Nephron progenitor cell (in vitro differentiated cells): ENCODE measurements at regions not wholly inside any gene's neighbourhood (a gene's known extent, or its start where the extent isn't known, plus 50 kb on each side); places are given as distances from the start of the nearest gene placed in this dataset.

Experiments used
- DNase-seq: peaks from one replicate; pipeline ENCODE4 v3.0.0; 2021
- H3K27ac Mint-ChIP-seq: 2 replicates; pipeline ENCODE4 v1.8.0; 2021; ENCODE audit warnings: mild to moderate bottlenecking, moderate library complexity, mixed read lengths
- H3K27me3 Mint-ChIP-seq: 2 replicates; pipeline ENCODE4 v1.8.0; 2021; ENCODE audit warnings: mild to moderate bottlenecking, low read depth, mixed read lengths; ENCODE audit not compliant: poor library complexity
- H3K36me3 Mint-ChIP-seq: 2 replicates; pipeline ENCODE4 v1.8.0; 2021; ENCODE audit warnings: low read depth, mixed read lengths
- H3K4me1 Mint-ChIP-seq: 2 replicates; pipeline ENCODE4 v1.8.0; 2021; ENCODE audit warnings: mixed read lengths
- H3K4me3 Mint-ChIP-seq: 2 replicates; pipeline ENCODE4 v1.8.0; 2021; ENCODE audit warnings: mild to moderate bottlenecking, moderate library complexity, mixed read lengths
- H3K9me3 Mint-ChIP-seq: 2 replicates; pipeline ENCODE4 v1.8.0; 2021; ENCODE audit warnings: mild to moderate bottlenecking, moderate library complexity, mixed read lengths
- CTCF ChIP-seq: fragments of 200-600 bp; sonication (generic); IDR thresholded peaks from 2 replicates; pipeline ENCODE4 v1.5.0; 2021; ENCODE audit warnings: antibody characterized with exemption

- Mint-ChIP-seq H3K36me3 (no peaks in the 10 kb centered on the region), H3K4me1 (no peaks in the 10 kb centered on the region), H3K27ac (no peak overlapping the region), H3K4me3 (no peak overlapping the region), H3K9me3 (no peaks in the 10 kb centered on the region), H3K27me3 (no peaks in the 10 kb centered on the region)
- no peak for TF ChIP-seq CTCF
- DNase-seq = no peak
Observed at GRCh38 chr5:23318960-23319359, 188.4 kb upstream of the PRDM9 start.

GRCh38 chr5:23318166-23318565, 189.2 kb upstream of the PRDM9 start:
- DNase-seq = no peak
- no peak overlapping the region for H3K27ac Mint-ChIP-seq
- H3K27me3 Mint-ChIP-seq = no peaks in the 10 kb centered on the region
- H3K4me1 Mint-ChIP-seq = no peaks in the 10 kb centered on the region
- H3K9me3 Mint-ChIP-seq = no peaks in the 10 kb centered on the region
- no peak for TF ChIP-seq CTCF
- H3K36me3 Mint-ChIP-seq = no peaks in the 10 kb centered on the region
- H3K4me3 Mint-ChIP-seq = no peak overlapping the region

GRCh38 chr5:23316060-23316591, 191.3 kb upstream of the PRDM9 start:
- DNase-seq = no peak
- H3K9me3 Mint-ChIP-seq = no peaks in the 10 kb centered on the region
- H3K4me3 Mint-ChIP-seq = no peak overlapping the region
- no peaks in the 10 kb centered on the region for H3K27me3 Mint-ChIP-seq
- no peaks in the 10 kb centered on the region for H3K36me3 Mint-ChIP-seq
- no peak overlapping the region for H3K27ac Mint-ChIP-seq
- no peak for TF ChIP-seq CTCF
- no peaks in the 10 kb centered on the region for H3K4me1 Mint-ChIP-seq

GRCh38 chr5:23314827-23315226, 192.6 kb upstream of the PRDM9 start:
- Mint-ChIP-seq H3K27ac (no peak overlapping the region), H3K4me1 (no peaks in the 10 kb centered on the region), H3K4me3 (no peak overlapping the region), H3K27me3 (no peaks in the 10 kb centered on the region), H3K9me3 (no peaks in the 10 kb centered on the region), H3K36me3 (no peaks in the 10 kb centered on the region)
- no peak for DNase-seq
- TF ChIP-seq CTCF = no peak

DNA sequence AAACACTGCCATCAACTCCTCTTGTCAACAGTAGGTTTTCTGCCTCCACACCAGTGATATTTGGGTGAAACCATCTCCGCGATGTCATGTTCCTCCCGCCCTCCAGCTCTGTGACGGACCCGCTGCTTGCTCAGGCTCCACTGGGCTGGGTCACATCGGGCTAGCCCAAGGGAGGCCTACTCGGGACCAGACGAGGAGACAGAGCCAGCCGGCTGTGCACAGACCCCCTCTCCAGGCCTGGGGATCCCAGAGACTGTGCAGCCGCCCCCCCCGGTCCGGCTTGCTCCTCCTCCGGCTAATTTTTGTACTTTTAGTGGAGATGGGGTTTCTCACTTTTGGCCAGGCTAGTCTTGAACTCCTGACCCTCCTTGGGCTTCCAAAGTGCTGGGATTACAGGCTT, 202.4 kb upstream of the PRDM9 start:
- Mint-ChIP-seq H3K27me3 (no peaks in the 10 kb centered on the region), H3K4me3 (no peak overlapping the region), H3K27ac (no peak overlapping the region), H3K9me3 (no peaks in the 10 kb centered on the region), H3K4me1 (no peaks in the 10 kb centered on the region), H3K36me3 (no peaks in the 10 kb centered on the region)
- no peak for TF ChIP-seq CTCF
- DNase-seq = no peak

DNA sequence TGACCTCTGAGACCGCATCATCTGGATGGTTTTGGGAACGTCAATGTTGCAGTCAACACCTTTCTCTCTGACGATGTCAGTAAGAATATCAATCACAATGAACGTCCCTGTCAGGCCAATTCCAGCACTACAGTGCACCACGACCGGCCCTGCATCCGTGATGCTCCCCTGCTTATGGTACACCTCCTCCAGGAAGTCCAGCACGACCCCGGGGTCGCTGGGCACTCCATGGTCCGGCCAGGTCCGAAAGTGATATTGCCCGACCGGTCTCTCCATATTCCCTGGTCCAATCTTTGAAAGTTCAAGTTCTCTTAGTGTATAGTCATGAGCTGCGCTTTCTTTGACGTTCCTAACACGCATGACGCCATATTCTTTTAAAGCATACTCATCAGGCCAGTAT, 203.6 kb upstream of the PRDM9 start:
- H3K9me3 Mint-ChIP-seq = no peaks in the 10 kb centered on the region
- no peaks in the 10 kb centered on the region for H3K27me3 Mint-ChIP-seq
- no peaks in the 10 kb centered on the region for H3K36me3 Mint-ChIP-seq
- no peak overlapping the region for H3K4me3 Mint-ChIP-seq
- H3K4me1 Mint-ChIP-seq = no peaks in the 10 kb centered on the region
- DNase-seq = no peak
- no peak overlapping the region for H3K27ac Mint-ChIP-seq
- TF ChIP-seq CTCF = no peak
